SH-SY5Y (cell line): ENCODE measurements at regions not wholly inside any gene's neighbourhood (a gene's known extent, or its start where the extent isn't known, plus 50 kb on each side); places are given as distances from the start of the nearest gene placed in this dataset.

Experiments used
- GATA2 ChIP-seq: IDR thresholded peaks from 2 replicates; pipeline ENCODE4 v1.6.1; 2011; ENCODE audit warnings: mild to moderate bottlenecking, low read depth, low read length
- GATA3 ChIP-seq: IDR thresholded peaks from 2 replicates; pipeline ENCODE4 v1.6.1; 2011; ENCODE audit warnings: low read depth, mild to moderate bottlenecking, low read length, moderate library complexity

GRCh38 chr2:108073415-108074072 is 87.2 kb downstream of the SLC5A7 start:
- TF ChIP-seq GATA2: no peak
- TF ChIP-seq GATA3: no peak
